ENCODE measurements at regions not wholly inside any gene's neighbourhood (a gene's known extent, or its start where the extent isn't known, plus 50 kb on each side); places are given as distances from the start of the nearest gene placed in this dataset.

GRCh38 chr7:68209486-68209885, 1212.9 kb downstream of the TYW1 start:
- TF ChIP-seq CTCF (IDR thresholded peaks at IDR 0.05) (no peak), POLR2A (IDR thresholded peaks at IDR 0.05) (no peak)
